Effector CD8-positive, alpha-beta T cell (primary cell): ENCODE measurements at regions not wholly inside any gene's neighbourhood (a gene's known extent, or its start where the extent isn't known, plus 50 kb on each side); places are given as distances from the start of the nearest gene placed in this dataset.

ENCODE experiments used
- DNase-seq: peaks from one replicate; lab custom pipeline; 2025; lab: John Stamatoyannopoulos, UW

GRCh38 chr10:10208196-10208595 is 809.5 kb upstream of the CELF2 start:
- DNase-seq: no peak

DNA sequence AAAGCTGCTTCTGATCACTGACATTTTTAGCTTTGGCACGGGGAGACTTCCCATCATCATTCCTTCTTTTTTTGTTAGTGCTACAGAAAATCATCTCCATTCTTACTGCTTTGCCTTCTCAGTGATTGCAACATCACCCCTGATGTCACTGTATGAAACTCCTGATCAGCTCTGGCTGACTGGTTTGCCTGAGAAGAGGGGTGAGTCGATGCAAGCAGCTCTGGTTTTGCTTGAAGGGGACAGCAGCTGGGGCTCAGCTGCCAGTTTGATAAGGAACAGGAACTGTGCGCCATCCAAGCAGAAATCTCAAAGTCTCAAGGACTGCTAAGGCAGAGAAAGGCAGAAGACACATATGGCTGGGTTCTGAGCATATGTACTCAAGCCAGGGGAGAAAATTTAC is 808.5 kb upstream of the CELF2 start:
- no peak for DNase-seq

DNA sequence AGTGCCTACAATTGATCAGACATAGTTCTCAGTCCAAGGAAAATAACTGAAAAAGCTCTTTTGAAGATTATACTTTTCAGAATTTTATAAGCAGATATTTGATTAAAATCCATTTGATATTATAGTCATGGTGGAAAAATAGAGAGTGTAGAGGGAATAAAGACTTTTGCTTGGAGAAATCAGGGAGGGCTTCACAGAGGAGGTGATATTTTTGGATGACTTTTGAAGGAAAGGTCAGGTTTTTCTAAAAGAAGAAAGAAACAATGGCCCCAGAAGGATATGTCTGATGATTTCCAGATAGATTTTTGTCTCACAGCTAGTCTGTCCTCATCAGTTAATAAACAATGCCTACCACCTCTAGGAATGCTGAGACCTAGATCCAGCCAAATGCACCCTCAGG is 806.3 kb upstream of the CELF2 start:
- no peak for DNase-seq

DNA sequence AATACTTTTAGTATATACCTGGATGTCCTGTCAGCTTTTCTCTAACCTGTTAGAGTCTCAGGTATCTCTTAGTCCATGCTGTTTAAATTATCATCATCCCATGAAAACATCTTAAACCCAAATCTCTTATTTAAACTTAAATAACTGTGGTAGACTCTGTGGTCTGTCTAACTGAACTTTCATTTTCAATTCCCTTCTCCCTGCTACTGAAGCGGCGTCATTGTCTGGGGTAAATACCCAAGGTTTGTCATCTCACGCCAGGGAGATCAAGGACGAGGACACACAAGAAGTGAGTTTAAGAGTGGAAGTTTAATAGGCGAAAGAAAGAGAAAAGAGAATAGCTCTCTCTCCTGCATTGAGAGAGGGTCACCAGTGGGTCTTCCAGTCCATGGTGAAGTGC is 804.4 kb upstream of the CELF2 start:
- no peak for DNase-seq

- DNase-seq: no peak
These were observed 795.3 kb upstream of the CELF2 start for GRCh38 chr10:10222304-10222841.

- no peak for DNase-seq
These were observed 794.5 kb upstream of the CELF2 start for GRCh38 chr10:10223131-10223530.

DNA sequence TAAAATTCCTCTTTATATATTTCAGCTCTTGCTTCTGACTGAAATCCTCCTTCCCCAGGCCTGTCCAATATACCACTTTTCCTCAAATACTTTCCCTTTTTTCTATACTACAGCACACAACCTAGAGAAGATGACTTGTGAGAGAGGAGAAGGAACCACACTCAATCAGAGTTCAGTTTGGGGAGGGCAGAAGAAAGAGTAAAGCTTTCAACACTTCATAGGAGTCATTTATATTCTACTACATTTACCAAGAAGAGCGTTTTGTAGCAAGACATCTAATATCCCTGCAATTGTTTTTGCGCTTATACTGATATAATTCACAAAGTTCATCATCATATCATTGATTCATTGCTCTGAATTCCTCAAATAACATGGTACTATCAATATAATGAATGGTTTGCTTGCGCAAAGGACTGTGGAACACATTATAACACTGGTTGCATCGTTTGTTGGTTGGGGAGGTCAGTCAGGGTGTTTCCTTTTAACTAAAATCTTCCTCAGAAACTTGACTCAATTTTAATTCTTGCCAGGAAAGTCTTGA is 792.5 kb upstream of the CELF2 start:
- no peak for DNase-seq

GRCh38 chr10:10233229-10233628 is 784.4 kb upstream of the CELF2 start:
- DNase-seq: no peak

- no peak for DNase-seq
These were observed 782.7 kb upstream of the CELF2 start for GRCh38 chr10:10235003-10235402.

- no peak for DNase-seq
These were observed 770.1 kb upstream of the CELF2 start for GRCh38 chr10:10247585-10247984.

DNA sequence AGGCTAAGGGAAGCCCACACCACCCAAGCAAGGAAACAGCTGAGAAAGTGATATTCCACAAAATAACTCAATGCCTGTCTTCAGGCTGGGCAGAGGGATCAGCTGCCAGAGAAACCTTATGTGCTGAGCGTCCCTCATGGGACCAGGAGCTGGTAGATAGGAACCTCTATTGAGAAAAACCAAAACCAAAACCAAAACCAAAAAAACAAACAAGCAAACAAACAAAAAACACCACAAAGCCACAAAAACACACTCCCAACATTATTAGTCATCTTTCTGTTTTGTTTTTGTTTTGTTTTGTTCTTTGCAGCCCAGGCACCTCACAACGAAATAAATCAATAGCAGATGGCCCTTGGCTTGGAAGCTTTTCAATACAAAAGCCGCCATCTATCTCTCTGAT is 760.8 kb upstream of the CELF2 start:
- DNase-seq: no peak

- no peak for DNase-seq
These were observed 758.7 kb upstream of the CELF2 start for GRCh38 chr10:10259013-10259412.

DNA sequence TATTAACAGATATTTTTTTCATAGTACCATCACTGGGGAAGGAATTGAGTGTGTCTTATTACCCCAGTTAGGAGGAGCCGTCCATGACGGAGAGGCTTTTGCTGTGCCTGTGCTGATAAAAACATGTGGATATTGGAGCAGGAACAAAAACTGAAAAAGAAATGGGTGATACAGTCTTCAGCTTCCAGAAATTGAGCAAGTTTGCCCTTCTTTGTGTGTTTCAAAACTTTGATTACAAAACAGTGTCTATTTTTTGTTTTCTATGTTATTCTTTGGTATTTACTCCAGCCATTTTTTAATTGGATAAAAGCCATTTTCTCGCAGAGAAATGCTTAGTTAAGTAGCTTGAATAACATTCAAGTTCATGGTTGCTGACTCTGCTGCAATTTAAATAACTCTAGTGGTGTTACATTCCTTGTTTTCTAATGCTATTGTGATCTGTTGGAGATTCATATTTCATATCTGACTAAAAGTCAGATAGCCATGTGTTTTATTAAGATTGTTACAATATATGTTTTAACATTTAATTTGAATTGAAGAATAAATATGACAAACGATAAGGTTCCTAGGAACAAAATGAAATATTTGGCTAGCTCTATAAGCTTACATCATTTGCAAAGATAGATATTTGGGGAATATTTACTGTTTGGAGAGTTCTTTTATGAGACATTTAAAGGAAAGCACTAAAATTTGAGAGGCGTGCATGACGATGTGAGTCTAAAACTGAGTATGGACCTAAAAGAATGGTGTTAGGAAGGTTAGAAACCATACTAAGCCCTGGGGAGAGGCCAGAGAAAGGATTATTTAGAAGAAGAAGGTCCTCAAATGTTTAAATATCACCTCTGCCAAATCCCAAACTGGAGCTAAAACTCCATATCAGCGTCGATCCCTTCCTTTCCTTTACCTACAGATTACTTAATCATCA is 747.3 kb upstream of the CELF2 start:
- DNase-seq: no peak

DNA sequence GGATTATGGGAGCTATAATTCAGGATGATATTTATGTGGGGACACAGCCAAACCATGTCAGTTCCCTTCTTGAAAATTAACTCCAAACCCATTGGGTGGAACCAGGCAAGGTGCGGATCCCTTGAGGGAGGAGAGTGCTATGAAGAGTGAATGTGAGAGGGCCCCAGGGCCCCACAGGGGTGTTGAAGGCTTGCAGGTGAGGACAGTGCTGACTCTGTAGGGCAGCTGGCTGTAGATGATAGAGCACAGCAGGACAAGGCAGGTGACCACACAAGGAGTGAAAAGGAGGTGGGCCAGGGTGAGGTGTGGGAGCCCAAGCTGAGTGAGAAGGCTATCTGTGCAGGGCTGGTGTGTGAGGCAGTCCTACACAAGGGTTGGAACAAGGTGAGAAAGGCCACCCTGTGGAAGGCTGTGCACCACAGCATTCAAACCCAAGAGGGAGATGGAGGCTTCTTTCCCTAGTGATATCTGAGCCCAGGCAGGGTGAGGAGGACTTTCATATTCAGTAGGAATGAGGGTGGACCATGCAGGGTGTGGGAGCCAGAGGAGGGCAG is 746.0 kb upstream of the CELF2 start:
- no peak for DNase-seq

- no peak for DNase-seq
These were observed 744.0 kb upstream of the CELF2 start for GRCh38 chr10:10273661-10274060.

GRCh38 chr10:10279906-10280305 is 737.8 kb upstream of the CELF2 start:
- DNase-seq: no peak

GRCh38 chr10:10292501-10292900 is 725.2 kb upstream of the CELF2 start:
- no peak for DNase-seq

DNA sequence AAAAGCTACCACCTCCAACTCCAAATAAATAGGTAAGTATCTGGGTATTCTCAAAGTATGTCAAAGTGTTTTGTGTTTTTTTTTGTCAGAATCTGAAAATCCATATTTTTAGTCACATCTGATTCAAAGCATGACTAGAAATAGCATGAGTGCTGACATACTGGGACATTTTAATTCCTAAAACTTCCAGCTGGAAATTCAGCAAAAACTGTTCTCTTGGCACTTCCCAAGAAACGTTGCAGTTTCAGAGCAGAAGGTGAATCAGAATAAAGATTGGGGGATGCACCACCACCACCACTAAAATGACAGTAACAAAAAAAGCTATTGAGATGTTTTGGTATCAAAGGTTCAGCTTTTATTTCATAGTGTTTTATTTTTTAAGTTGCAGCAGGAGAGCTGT is 724.6 kb upstream of the CELF2 start:
- DNase-seq: no peak

DNA sequence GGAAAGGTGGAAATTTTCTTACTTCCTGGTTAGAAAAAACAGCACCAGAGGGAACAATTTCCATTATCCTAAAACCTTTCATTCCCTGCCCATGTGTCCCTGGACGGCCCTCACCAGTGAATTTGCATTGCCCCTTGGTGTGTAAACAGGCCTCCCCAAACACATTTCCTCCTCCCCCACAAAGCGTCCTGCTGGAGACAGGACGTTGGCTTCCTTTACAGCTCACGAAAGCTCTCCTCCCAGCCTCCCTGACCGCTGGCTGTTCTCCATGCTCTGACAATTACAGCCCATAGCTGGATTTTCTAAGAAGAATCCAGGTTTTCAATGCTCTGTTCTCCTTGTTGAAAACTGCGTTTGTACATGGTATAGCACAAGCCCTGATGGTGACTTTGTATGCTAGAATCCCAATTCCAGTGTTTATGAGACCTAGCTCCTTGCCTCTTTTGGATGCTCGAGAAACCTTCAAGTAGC is 724.2 kb upstream of the CELF2 start:
- DNase-seq: no peak

DNA sequence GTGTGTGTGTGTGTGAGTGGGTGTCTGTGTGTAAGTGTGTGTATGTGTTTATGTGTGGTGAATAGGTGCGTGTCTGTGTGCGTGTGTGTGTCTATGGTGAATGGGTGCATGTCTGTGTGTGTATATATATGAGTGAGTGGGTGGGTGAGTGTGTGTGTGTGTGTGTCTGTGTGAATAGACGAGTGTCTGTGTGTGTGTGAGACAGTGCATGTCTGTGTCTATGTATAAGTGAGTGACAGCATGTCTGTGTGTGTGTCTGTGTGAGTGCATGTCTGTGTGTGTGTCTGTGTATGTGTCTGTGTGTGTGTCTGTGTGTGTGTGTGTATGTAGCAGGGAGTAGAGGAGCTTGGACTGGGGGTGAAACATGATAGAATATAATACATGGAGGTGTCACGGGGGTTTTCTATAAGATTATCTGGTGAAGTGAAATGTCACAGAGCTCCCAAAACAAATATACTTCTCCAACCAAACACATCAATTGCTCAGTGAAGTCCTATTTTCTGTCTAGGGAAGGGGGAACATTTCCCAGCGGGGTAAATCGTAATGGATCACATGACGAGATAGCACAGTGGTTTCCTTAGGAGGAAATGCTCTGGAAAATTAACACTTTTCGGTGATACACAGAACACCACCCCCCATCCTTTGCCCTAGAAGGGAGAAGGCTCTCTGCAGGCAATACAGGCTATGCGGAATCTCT is 723.3 kb upstream of the CELF2 start:
- no peak for DNase-seq

GRCh38 chr10:10294881-10295529 is 722.7 kb upstream of the CELF2 start:
- no peak for DNase-seq

- no peak for DNase-seq
These were observed 722.1 kb upstream of the CELF2 start for GRCh38 chr10:10295537-10295936.
